OCI-LY1 (cell line): ENCODE measurements at regions not wholly inside any gene's neighbourhood (a gene's known extent, or its start where the extent isn't known, plus 50 kb on each side); places are given as distances from the start of the nearest gene placed in this dataset.

Experiments used
- EZH2 ChIP-seq: fragments of 200-600 bp; sonication (generic), shearing (Covaris generic); IDR thresholded peaks from 2 replicates; pipeline ENCODE4 v1.8.0; 2017; ENCODE audit warnings: borderline replicate concordance, mixed run types, mild to moderate bottlenecking, antibody characterized with exemption, low read length, moderate library complexity, mixed read lengths
- TF ChIP-seq, protein P1 (sequence below): fragments of 200-600 bp; sonication (generic), shearing (Covaris generic); IDR thresholded peaks from 2 replicates; pipeline ENCODE4 v1.5.1; 2017; ENCODE audit warnings: mild to moderate bottlenecking, antibody characterized with exemption, low read length, moderate library complexity, mixed read lengths

DNA sequence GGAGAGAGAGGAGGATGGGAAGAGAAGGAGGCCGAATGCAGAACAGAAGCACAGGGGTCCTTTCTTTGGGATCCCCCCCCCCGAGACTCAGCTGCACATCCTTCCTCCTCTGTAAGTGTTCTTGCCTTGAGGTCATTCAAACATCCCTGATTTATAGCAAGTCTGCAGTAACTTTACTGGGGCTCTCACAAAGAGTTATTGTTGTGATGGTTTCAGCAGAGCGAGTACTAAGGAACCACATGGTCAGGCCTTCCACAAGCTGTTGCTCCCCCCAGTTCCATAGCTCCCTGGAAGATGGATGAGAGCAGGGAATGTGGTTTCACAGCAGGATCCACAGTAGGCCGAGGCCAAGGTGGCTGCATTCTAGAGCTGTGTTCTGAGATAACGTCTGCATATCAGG is 351.4 kb upstream of the CDH4 start:
- TF ChIP-seq, protein P1, sequence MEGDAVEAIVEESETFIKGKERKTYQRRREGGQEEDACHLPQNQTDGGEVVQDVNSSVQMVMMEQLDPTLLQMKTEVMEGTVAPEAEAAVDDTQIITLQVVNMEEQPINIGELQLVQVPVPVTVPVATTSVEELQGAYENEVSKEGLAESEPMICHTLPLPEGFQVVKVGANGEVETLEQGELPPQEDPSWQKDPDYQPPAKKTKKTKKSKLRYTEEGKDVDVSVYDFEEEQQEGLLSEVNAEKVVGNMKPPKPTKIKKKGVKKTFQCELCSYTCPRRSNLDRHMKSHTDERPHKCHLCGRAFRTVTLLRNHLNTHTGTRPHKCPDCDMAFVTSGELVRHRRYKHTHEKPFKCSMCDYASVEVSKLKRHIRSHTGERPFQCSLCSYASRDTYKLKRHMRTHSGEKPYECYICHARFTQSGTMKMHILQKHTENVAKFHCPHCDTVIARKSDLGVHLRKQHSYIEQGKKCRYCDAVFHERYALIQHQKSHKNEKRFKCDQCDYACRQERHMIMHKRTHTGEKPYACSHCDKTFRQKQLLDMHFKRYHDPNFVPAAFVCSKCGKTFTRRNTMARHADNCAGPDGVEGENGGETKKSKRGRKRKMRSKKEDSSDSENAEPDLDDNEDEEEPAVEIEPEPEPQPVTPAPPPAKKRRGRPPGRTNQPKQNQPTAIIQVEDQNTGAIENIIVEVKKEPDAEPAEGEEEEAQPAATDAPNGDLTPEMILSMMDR, result no peak
- no peak for TF ChIP-seq EZH2
